Glutamatergic neuron (in vitro differentiated cells): ENCODE measurements at regions not wholly inside any gene's neighbourhood (a gene's known extent, or its start where the extent isn't known, plus 50 kb on each side); places are given as distances from the start of the nearest gene placed in this dataset.

Experiments used
- DNase-seq: peaks from one replicate; pipeline ENCODE4 v3.0.0; 2022
- H3K27ac Mint-ChIP-seq: one replicate; pipeline ENCODE4 v1.8.0; 2020; ENCODE audit warnings: mild to moderate bottlenecking, mixed read lengths, inconsistent platforms; ENCODE audit not compliant: unreplicated experiment
- H3K27me3 Mint-ChIP-seq: one replicate; pipeline ENCODE4 v1.8.0; 2020; ENCODE audit warnings: mild to moderate bottlenecking, moderate library complexity, mixed read lengths, inconsistent platforms; ENCODE audit not compliant: unreplicated experiment
- H3K36me3 Mint-ChIP-seq: one replicate; pipeline ENCODE4 v1.8.0; 2020; ENCODE audit warnings: mild to moderate bottlenecking, mixed read lengths, inconsistent platforms; ENCODE audit not compliant: unreplicated experiment
- H3K4me1 Mint-ChIP-seq: one replicate; pipeline ENCODE4 v1.8.0; 2020; ENCODE audit warnings: mild to moderate bottlenecking, low read depth, mixed read lengths, inconsistent platforms; ENCODE audit not compliant: unreplicated experiment
- H3K4me3 Mint-ChIP-seq: one replicate; pipeline ENCODE4 v1.8.0; 2020; ENCODE audit warnings: mild to moderate bottlenecking, mixed read lengths, inconsistent platforms; ENCODE audit not compliant: unreplicated experiment
- H3K9me3 Mint-ChIP-seq: one replicate; pipeline ENCODE4 v1.8.0; 2020; ENCODE audit warnings: mild to moderate bottlenecking, moderate library complexity, mixed read lengths, inconsistent platforms; ENCODE audit not compliant: unreplicated experiment
- CTCF ChIP-seq: fragments of 200-600 bp; sonication (generic); IDR thresholded peaks from one replicate; pipeline ENCODE4 v1.5.0; 2021; ENCODE audit not compliant: partially characterized antibody, unreplicated experiment

DNA sequence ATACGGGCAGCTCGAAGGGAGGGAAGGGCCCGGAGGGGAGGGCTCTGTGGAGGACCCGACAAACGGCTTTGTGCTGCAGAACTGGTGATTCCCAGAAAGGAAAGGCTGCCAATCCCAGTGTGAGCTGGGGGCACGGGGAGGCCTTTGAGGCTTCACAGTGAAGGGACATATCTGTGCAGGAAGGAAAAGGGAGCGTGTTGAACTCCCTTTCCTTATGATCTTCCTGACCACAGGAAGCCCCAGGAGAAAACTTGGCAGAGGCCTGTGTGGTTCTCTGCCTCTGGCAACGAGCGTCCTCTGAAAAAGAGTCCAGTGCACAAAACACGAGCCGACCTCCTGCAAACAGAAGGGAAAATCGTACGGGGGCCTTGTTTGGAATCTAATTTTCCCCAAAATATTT, 683.5 kb upstream of the SALL3 start:
- H3K4me1 Mint-ChIP-seq = no peaks in the 10 kb centered on the region
- no peaks in the 10 kb centered on the region for H3K36me3 Mint-ChIP-seq
- H3K27ac Mint-ChIP-seq = no peak overlapping the region
- H3K27me3 Mint-ChIP-seq = no peaks in the 10 kb centered on the region
- no peak for DNase-seq
- H3K4me3 Mint-ChIP-seq = no peak overlapping the region
- H3K9me3 Mint-ChIP-seq = no peaks in the 10 kb centered on the region
- no peak for TF ChIP-seq CTCF

- H3K9me3 Mint-ChIP-seq = no peaks in the 10 kb centered on the region
- DNase-seq = no peak
- no peak overlapping the region for H3K4me3 Mint-ChIP-seq
- no peak overlapping the region for H3K27ac Mint-ChIP-seq
- H3K4me1 Mint-ChIP-seq = no peaks in the 10 kb centered on the region
- no peak for TF ChIP-seq CTCF
- H3K36me3 Mint-ChIP-seq = no peaks in the 10 kb centered on the region
- no peaks in the 10 kb centered on the region for H3K27me3 Mint-ChIP-seq
These were observed 682.6 kb upstream of the SALL3 start for GRCh38 chr18:78297048-78297447.

GRCh38 chr18:78303519-78304191, 676.0 kb upstream of the SALL3 start:
- Mint-ChIP-seq H3K27me3 (no peaks in the 10 kb centered on the region), H3K9me3 (peaks cover 1% of the 10 kb centered on the region), H3K4me1 (no peaks in the 10 kb centered on the region), H3K36me3 (no peaks in the 10 kb centered on the region), H3K27ac (no peak overlapping the region), H3K4me3 (no peak overlapping the region)
- no peak for TF ChIP-seq CTCF
- no peak for DNase-seq

- no peaks in the 10 kb centered on the region for H3K36me3 Mint-ChIP-seq
- H3K4me3 Mint-ChIP-seq = no peak overlapping the region
- no peak overlapping the region for H3K27ac Mint-ChIP-seq
- no peaks in the 10 kb centered on the region for H3K4me1 Mint-ChIP-seq
- no peak for TF ChIP-seq CTCF
- no peaks in the 10 kb centered on the region for H3K27me3 Mint-ChIP-seq
- peaks cover 1% of the 10 kb centered on the region for H3K9me3 Mint-ChIP-seq
- no peak for DNase-seq
These were observed 675.1 kb upstream of the SALL3 start for GRCh38 chr18:78304192-78305164.

DNA sequence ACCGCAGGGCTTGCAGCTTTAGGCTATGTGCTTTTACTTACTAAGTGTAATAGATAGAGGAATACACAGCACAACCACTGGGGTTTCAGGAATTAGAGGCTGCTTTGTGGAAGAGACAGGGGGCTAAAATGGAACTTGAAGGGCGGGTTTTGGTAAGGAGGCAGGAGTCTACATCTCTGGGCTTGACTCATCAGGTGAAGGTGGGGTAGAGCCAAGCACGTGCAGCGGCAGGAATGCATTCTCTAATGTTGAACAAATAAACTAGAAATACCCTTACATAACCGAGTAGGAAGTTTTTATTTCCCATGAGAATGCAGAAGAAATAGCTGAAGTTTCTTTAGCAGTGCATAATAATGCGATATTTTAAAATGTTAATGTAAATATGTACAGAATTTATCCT, 673.8 kb upstream of the SALL3 start:
- Mint-ChIP-seq H3K27me3 (no peaks in the 10 kb centered on the region), H3K9me3 (peaks cover 1% of the 10 kb centered on the region), H3K4me1 (no peaks in the 10 kb centered on the region), H3K4me3 (no peak overlapping the region), H3K36me3 (no peaks in the 10 kb centered on the region), H3K27ac (no peak overlapping the region)
- no peak for DNase-seq
- no peak for TF ChIP-seq CTCF
